SJCRH30 (cell line): ENCODE measurements at regions not wholly inside any gene's neighbourhood (a gene's known extent, or its start where the extent isn't known, plus 50 kb on each side); places are given as distances from the start of the nearest gene placed in this dataset.

ENCODE experiments used
- DNase-seq, 2 experiments: peaks; one replicate each; pipeline ENCODE4 v3.0.0-alpha.2; 2015 to 2020
- H3K27ac ChIP-seq: fragments of 250-450 bp; sonication (Bioruptor Pico); 2 replicates; pipeline ENCODE4 v1.5.1; 2020; ENCODE audit warnings: mild to moderate bottlenecking, moderate library complexity
- H3K27me3 ChIP-seq: fragments of 250-450 bp; sonication (Bioruptor Pico); 2 replicates; pipeline ENCODE4 v1.5.1; 2020; ENCODE audit warnings: mild to moderate bottlenecking, moderate library complexity
- H3K36me3 ChIP-seq: fragments of 250-450 bp; sonication (Bioruptor Pico); 2 replicates; pipeline ENCODE4 v1.5.1; 2020; ENCODE audit warnings: mild to moderate bottlenecking, moderate library complexity
- H3K4me1 ChIP-seq: fragments of 250-450 bp; sonication (Bioruptor Pico); 2 replicates; pipeline ENCODE4 v1.5.1; 2020; ENCODE audit warnings: mild to moderate bottlenecking, moderate library complexity
- H3K4me3 ChIP-seq: fragments of 250-450 bp; sonication (Bioruptor Pico); 2 replicates; pipeline ENCODE4 v1.5.1; 2020; ENCODE audit warnings: mild to moderate bottlenecking, moderate library complexity
- H3K9me3 ChIP-seq: fragments of 250-450 bp; sonication (Bioruptor Pico); replicated peaks from 2 replicates; pipeline ENCODE4 v1.5.1; 2020; ENCODE audit warnings: mild to moderate bottlenecking, moderate library complexity

DNA sequence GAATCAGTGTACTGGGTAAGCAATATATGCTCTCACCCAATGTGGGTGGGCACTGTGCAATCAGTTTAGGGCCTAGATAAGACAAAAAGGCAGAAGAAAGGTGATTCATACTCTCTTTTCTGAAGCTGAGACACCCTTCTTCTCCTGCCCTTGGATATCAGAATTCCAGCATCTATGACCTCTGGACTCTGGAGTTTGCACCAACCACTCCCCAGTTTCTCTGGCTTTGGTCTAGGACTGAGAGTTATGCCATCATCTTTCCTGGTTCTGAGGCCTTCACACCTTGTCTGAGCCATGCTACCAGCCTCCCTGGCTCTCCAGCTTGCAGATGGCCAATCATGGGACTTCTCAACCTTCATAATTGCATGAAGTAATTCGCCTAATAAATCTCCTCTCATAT is 724.6 kb upstream of the TYRP1 start:
- no peaks in the 10 kb centered on the region for H3K9me3 ChIP-seq
- no peak overlapping the region for H3K27ac ChIP-seq
- DNase-seq, result no peak
- no peak overlapping the region for H3K4me3 ChIP-seq
- H3K36me3 ChIP-seq, result no peaks in the 10 kb centered on the region
- no peaks in the 10 kb centered on the region for H3K4me1 ChIP-seq
- H3K27me3 ChIP-seq, result no peaks in the 10 kb centered on the region

DNA sequence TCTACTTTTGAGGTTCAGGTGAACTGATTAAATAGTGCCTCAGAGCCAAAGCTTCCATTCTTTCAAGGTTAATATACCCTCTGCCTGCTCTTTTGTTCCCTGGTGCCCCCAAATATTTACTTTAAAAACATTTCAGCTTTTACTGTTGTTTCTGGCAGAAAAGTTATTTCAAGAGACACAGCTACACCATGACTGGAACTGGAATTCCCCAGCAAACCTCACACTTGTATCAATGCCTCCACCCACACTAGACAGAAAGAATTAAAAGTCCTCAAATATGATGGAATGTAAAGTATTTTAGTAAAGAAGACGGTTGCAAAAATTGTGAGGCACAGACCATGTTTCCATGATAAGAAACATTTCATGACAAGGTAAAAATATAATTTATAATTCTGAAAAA is 720.2 kb upstream of the TYRP1 start:
- Histone ChIP-seq H3K9me3 (no peaks in the 10 kb centered on the region), H3K27me3 (no peaks in the 10 kb centered on the region), H3K4me3 (no peak overlapping the region), H3K4me1 (no peaks in the 10 kb centered on the region), H3K27ac (no peak overlapping the region), H3K36me3 (no peaks in the 10 kb centered on the region)
- no peak for DNase-seq

DNA sequence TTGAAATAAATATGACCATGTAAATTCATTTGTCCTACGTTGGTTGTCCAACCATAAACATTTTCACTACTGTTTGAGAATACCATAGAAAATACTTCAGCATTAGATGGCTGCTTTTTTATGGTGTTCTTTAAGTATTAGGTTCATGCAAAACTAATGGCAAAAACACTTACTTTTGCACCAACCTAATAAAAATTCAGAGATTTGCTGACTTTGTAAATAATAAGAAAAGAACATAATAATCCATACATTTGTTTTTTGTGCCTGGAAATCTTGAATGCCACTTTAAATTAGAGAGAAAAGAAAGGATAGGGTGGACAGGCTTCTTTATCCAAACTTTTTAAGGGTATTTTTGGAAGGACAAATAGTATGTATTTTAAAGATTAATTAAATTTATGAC is 719.7 kb upstream of the TYRP1 start:
- Histone ChIP-seq H3K4me3 (no peak overlapping the region), H3K9me3 (no peaks in the 10 kb centered on the region), H3K27ac (no peak overlapping the region), H3K4me1 (no peaks in the 10 kb centered on the region), H3K36me3 (no peaks in the 10 kb centered on the region), H3K27me3 (no peaks in the 10 kb centered on the region)
- DNase-seq, result no peak

DNA sequence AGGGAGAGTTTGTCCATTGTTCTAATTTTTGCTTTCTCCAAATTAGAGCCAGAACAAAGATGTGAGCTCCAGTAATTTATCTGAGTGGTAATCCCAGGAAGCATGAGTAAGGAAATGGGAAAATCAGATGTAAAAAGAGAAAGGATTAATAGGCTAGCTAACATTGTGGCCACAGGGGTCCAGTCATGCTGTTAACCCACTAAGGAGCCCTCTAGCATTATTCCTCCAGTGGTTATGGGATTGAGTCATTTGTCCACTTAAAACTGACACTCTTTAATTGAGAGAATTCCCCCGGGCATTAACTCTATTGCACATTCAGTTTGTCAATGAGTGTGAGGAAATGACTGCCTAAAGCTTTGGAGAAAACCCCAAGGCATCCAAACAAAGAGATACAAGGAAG is 700.3 kb upstream of the TYRP1 start:
- Histone ChIP-seq H3K36me3 (no peaks in the 10 kb centered on the region), H3K27ac (no peak overlapping the region), H3K4me1 (no peaks in the 10 kb centered on the region), H3K4me3 (no peak overlapping the region), H3K27me3 (no peaks in the 10 kb centered on the region), H3K9me3 (no peaks in the 10 kb centered on the region)
- DNase-seq, result no peak

DNA sequence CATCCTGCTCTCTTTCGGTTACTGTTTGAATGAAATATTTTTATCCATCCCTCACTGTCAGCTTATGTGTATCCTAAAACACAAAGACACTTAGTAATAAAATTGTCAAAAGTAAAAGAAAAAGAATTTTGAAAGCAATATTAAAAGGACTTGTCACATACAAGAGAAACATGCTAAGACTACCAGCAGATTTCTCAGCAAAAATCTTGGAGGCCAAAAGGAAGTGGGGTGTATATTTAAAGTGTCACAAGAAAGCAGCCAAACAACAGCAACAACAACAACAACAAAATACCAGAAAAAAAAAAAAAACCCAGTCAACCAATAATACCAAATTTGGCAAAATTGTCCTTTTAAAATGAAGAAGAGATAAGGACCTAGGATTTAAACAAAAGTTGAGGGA is 678.7 kb upstream of the TYRP1 start:
- H3K27me3 ChIP-seq, result no peaks in the 10 kb centered on the region
- H3K36me3 ChIP-seq, result no peaks in the 10 kb centered on the region
- H3K4me3 ChIP-seq, result no peak overlapping the region
- no peak for DNase-seq
- H3K4me1 ChIP-seq, result no peaks in the 10 kb centered on the region
- H3K27ac ChIP-seq, result no peak overlapping the region
- no peaks in the 10 kb centered on the region for H3K9me3 ChIP-seq

DNA sequence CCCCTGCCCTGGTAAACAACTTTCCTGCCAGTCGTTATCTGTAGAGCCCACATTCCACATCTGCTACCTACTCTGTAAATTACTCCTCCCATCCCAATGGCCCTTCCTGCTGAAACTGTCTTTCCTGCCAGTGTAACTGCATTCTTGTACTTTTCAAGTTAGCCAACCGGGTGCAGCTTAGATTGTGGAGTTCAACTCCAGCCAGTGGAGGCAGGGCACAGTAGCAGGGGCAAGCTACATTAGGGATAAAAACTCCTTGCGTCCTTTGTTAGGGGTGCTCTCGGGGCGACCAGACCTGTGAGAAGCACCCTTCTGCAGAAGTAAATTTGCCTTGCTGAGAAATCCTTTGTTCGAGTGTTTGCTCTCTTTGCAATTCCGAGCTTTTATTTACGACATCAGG is 639.0 kb upstream of the TYRP1 start:
- no peak overlapping the region for H3K27ac ChIP-seq
- no peaks in the 10 kb centered on the region for H3K36me3 ChIP-seq
- H3K4me3 ChIP-seq, result no peak overlapping the region
- H3K27me3 ChIP-seq, result no peaks in the 10 kb centered on the region
- H3K9me3 ChIP-seq, result no peaks in the 10 kb centered on the region
- DNase-seq, result no peak
- no peaks in the 10 kb centered on the region for H3K4me1 ChIP-seq

DNA sequence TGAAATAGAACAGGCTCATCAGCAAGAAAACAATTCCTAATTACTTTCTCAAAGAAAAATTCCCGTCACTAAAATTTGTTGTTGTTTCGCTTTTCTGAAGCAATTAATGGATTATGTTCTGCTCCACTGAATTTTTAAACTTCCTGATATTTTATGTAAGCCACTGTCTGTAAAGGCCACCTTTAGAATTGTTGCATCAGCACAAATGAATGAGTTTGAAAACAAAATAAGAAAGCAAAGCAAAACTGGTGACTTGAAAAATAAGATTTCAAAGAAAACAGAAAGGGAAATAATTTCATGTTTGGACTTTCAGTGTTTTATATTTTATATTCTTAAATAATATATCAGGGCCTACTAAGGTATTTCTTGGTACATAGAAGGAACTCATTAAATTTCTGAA is 636.3 kb upstream of the TYRP1 start:
- no peak overlapping the region for H3K4me3 ChIP-seq
- no peaks in the 10 kb centered on the region for H3K9me3 ChIP-seq
- no peaks in the 10 kb centered on the region for H3K27me3 ChIP-seq
- no peak for DNase-seq
- H3K4me1 ChIP-seq, result no peaks in the 10 kb centered on the region
- no peaks in the 10 kb centered on the region for H3K36me3 ChIP-seq
- H3K27ac ChIP-seq, result no peak overlapping the region

DNA sequence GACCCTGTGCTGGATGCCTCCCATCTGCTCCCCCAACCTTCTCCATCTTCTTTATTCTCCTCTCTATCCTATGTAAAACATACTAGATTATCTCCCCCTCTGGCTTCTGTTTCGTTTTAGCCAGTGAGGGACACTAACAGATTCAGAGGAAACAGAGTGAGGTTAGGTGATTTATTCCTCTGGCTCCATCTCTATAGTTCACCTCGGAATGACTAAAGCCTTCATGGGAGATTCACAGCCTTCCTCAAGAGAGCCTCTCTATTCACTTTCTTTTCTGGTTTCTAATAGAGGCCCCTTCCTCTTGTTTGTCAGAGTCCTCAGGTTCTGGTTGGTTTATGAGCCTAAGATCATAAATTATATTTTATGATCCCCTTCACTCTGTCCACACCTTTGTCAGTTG is 633.1 kb upstream of the TYRP1 start:
- no peaks in the 10 kb centered on the region for H3K9me3 ChIP-seq
- H3K36me3 ChIP-seq, result no peaks in the 10 kb centered on the region
- no peaks in the 10 kb centered on the region for H3K4me1 ChIP-seq
- H3K27ac ChIP-seq, result no peak overlapping the region
- H3K27me3 ChIP-seq, result no peaks in the 10 kb centered on the region
- DNase-seq, result no peak
- no peak overlapping the region for H3K4me3 ChIP-seq

DNA sequence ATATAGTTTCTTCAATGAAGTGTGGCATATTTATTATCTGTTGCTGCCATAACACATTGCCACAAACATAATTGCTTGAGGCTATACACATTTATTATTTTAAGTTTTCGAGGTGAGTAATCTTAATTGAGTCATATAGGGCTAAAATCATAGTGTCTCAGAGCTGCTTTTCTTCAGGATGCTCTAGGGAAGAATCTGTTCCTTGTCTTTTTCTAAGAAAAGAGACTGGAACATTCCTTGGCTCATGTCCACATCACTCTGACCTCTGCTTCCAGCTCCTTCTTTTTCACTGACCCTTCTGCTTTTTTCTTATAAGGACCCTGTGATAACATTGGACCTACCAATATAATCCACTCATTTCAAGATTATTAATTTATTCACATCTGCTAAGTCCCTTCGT is 632.4 kb upstream of the TYRP1 start:
- H3K27me3 ChIP-seq, result no peaks in the 10 kb centered on the region
- no peaks in the 10 kb centered on the region for H3K36me3 ChIP-seq
- no peak overlapping the region for H3K27ac ChIP-seq
- no peak overlapping the region for H3K4me3 ChIP-seq
- H3K9me3 ChIP-seq, result no peaks in the 10 kb centered on the region
- DNase-seq, result no peak
- H3K4me1 ChIP-seq, result no peaks in the 10 kb centered on the region

DNA sequence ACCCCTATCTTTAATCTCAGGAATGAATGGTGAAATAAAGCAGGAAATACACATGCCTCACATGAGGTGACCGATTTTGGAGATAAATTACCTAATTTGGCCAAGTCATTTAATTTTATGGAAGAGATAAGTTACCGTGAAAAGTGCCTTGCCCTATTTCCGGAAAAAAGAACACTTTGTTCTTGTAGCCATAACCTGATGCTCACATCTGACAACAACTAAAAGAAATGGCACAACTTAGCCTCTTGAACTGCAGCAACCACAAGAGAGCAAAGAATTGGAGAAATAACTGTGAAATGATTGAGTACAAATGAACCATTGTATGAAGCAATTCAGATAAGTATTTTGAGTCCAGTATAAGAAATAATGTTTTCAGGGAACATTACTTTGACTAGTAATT is 628.1 kb upstream of the TYRP1 start:
- H3K4me1 ChIP-seq, result no peaks in the 10 kb centered on the region
- DNase-seq, result no peak

DNA sequence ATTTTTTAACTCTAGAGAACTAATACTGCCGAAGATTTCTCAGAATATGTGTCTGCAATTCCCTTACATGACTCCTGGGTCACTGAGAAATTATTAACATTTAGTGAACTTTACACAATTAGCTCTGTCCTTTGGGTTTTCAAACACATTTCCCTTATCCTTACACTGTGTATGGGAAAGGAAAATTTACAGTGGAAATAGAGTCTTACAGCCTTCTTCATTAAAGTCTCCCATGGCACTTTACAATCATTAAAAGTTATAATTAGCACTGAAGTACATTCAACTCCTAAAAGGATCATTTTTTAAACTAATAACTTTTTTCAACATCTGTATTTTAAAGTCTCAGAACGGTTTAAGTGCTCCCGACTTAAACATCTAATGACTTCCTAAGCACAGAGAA is 627.5 kb upstream of the TYRP1 start:
- H3K4me3 ChIP-seq, result no peak overlapping the region
- H3K9me3 ChIP-seq, result no peaks in the 10 kb centered on the region

More for the DNA sequence above, 628.1 kb upstream of the TYRP1 start:
- Histone ChIP-seq H3K27ac (no peak overlapping the region), H3K27me3 (no peaks in the 10 kb centered on the region), H3K36me3 (no peaks in the 10 kb centered on the region), H3K9me3 (no peaks in the 10 kb centered on the region), H3K4me3 (no peak overlapping the region)

DNA sequence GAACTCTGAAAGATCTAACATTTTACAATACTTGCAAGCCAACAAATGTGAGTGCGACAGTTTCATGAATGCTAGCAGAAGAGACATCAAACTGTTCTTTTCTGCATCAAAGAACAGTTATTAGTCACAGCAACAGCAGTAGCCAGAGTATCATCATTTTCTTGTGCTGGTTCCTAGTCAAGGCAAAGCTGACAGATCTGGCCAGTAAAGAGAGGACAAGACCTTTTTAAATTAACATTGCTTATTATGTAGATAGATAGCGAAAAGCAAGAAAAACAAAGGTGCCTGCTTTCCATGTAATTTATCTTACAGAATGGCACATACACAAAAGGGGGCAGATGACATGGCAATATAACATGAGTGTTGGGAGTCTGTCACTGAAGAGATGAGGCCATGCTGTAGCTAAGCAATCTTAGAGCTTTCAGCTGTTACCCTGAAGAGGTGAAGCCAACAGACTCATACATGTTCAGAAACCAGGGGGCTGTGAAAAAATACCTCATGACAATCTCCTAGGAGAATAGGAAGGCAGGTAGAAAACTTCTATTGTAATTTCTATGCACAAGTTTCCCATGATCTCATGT is 626.6 kb upstream of the TYRP1 start:
- no peaks in the 10 kb centered on the region for H3K27me3 ChIP-seq

More for the DNA sequence above, 627.5 kb upstream of the TYRP1 start:
- Histone ChIP-seq H3K36me3 (no peaks in the 10 kb centered on the region), H3K4me1 (no peaks in the 10 kb centered on the region), H3K27ac (no peak overlapping the region), H3K27me3 (no peaks in the 10 kb centered on the region)
- DNase-seq, result no peak

DNA sequence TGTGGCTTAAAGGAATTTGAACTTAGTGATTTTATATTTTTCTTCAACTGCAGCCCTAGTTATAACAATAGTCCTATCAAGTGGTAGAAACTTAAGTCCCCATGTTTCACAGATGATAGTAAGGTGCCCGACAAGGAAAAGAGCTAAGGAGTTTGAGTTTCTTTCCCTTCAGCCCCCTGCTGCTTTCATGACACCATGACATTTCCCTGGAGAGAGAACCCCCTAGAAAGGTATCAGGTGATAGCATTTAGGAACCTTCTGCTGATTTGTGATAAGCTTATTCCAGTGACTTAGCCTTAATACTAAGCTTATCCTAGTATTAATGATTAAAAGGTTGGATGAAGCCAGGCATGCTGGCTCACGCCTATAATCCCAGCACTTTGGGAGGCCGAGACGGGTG is 623.8 kb upstream of the TYRP1 start:
- Histone ChIP-seq H3K36me3 (no peaks in the 10 kb centered on the region), H3K4me1 (no peaks in the 10 kb centered on the region), H3K27ac (no peak overlapping the region), H3K4me3 (no peak overlapping the region), H3K9me3 (no peaks in the 10 kb centered on the region), H3K27me3 (no peaks in the 10 kb centered on the region)
- no peak for DNase-seq

More for the DNA sequence above, 626.6 kb upstream of the TYRP1 start:
- Histone ChIP-seq H3K36me3 (no peaks in the 10 kb centered on the region), H3K4me3 (no peak overlapping the region), H3K27ac (no peak overlapping the region), H3K9me3 (no peaks in the 10 kb centered on the region), H3K4me1 (no peaks in the 10 kb centered on the region)
- no peak for DNase-seq

DNA sequence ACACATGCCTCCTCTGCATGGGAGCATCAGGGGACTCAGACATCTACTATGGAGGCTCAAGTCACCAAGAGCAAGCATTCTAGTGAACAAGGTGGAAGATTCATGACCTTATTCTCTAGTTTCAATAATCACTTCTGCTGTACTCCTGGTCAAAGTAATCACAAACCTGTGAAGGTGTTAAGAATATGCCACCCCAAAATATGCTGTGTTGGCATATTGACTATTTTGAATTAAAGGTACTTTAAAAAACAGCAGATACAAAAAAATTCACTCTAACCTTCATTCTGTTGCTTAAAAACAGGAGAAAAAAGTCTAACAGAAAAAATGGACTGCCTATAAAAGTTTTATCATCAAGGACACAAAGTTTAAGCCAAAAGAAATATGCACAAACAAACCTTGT is 607.8 kb upstream of the TYRP1 start:
- no peaks in the 10 kb centered on the region for H3K27me3 ChIP-seq
- no peak overlapping the region for H3K27ac ChIP-seq

DNA sequence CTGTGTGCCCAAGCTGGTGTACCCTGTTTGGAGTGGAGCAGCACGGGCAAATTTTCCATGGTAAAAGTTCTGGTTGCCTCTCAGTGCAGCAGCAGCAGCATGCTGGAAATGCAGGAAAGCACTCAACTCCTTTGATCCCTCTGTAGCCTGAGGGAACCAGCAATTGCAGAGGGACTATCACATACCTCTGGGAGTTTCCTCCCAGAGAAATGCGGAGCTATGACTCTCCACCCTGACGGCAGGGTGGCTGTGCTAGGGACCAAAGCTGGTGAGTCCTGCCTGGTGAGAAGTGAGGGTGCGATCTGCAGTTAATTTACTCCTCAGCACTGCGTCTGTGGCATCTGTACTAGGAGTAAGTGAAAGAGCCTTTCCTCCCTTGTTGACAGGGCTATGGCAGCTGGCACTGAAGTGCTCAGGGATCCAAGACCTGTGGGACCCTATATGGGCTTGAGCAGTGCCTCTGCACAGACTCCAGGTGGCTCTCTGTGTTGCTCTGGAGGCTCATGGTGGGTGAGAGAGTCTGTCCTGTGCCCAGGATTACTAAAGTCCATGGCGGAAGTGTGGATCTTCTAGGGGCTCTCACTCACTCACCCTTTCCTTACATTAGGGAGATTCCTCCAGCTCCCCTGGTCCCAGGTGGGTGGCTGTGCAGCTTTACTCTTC is 601.2 kb upstream of the TYRP1 start:
- no peaks in the 10 kb centered on the region for H3K27me3 ChIP-seq
- no peak overlapping the region for H3K4me3 ChIP-seq
- H3K36me3 ChIP-seq, result no peaks in the 10 kb centered on the region

More for the DNA sequence above, 607.8 kb upstream of the TYRP1 start:
- Histone ChIP-seq H3K4me3 (no peak overlapping the region), H3K36me3 (no peaks in the 10 kb centered on the region), H3K9me3 (no peaks in the 10 kb centered on the region), H3K4me1 (no peaks in the 10 kb centered on the region)
- no peak for DNase-seq

DNA sequence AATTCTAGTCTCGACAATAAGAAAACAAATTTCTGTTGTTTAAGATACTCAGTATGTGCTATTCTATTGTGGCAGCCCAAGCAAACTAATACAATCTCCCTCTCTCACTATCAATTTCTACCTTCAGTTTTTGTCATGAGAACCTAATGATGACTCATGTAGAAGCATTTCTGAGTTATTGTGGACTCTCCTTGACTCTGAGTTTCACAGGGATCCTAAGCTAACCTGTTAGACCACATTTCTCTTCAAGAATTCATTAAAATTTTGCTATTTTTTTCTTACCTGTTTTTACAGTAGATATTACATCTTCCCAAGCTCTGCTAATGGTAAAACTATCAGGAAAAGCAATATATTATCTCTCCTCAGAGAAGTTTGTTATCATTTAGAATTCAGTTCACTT is 599.1 kb upstream of the TYRP1 start:
- Histone ChIP-seq H3K4me1 (no peaks in the 10 kb centered on the region), H3K9me3 (no peaks in the 10 kb centered on the region), H3K36me3 (no peaks in the 10 kb centered on the region), H3K27ac (no peak overlapping the region), H3K4me3 (no peak overlapping the region), H3K27me3 (no peaks in the 10 kb centered on the region)
- no peak for DNase-seq

More for the DNA sequence above, 601.2 kb upstream of the TYRP1 start:
- no peak for DNase-seq
- H3K4me1 ChIP-seq, result no peaks in the 10 kb centered on the region
- no peaks in the 10 kb centered on the region for H3K9me3 ChIP-seq
- no peak overlapping the region for H3K27ac ChIP-seq
